NCI-H187 (cell line): ENCODE measurements at regions not wholly inside any gene's neighbourhood (a gene's known extent, or its start where the extent isn't known, plus 50 kb on each side); places are given as distances from the start of the nearest gene placed in this dataset.
A peak's percentile ranks its signal among the peaks of the same experiment; 100 is the strongest.
"Not testable (repeated sequence)": the region's sequence is repeated elsewhere in the genome, so short reads cannot be mapped to it uniquely, and the experiment has no call there.

Experiments used
- DNase-seq, 2 experiments: peaks; one replicate each; lab custom pipeline; 2025; lab: John Stamatoyannopoulos, UW

GRCh38 chr4:174400603-174401302 lies 117.0 kb downstream of the CEP44 start:
- peak; percentile 9 to 36 for DNase-seq

DNA sequence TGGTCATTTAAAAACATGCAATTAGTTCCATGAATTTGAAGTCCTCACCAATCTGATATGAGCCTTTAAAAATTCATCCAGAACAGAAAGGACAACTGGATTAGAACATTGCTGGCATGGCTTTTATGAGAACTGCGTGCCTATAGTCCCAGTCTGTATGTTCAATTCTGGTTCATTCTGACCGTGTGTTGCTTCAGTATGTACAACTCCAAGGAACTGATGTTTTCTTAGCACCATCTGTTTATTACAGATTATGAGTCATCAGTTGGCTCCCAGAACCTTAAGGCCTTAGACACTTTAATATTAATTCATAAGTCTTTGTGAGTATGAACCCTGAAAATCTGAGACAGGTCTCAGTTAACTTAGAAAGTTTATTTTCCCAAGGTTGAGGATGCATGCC lies 115.0 kb downstream of the CEP44 start:
- no peak for DNase-seq

DNA sequence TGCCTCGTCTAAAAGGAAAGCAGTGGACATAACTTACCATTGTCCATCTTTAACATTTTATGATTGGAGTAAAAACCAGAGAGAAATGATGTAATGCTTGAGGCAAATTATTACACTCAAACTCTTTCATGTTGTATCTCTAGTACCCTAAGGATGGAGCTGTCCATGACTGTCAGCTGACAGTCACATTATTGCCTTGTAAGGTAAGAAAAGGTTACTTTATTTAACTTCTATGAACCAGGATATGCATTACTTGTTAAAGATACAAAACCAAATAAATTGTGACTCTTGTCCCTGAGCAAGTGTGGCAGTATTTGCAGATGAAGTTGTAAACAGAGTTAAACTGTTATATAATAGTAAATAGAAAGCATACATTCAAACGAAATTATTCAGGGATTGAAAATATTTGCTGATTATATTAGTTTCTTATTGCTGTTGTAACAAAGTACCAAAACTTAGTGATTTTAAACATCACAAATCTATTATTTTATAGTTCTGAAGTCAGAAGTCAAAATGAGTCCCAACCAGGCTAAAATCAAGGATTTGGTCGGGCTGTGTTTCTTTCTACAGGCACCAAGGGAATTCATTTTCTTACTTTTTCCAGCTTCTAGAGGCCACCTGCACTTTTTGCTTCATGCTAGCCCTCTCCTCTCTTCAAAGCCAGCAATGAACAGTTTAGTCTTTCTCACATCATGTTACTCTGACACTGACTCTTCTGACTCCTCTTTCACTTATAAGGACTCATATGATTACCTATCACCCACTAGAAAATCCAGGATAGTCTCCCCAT lies 113.8 kb downstream of the CEP44 start:
- no peak for DNase-seq

DNA sequence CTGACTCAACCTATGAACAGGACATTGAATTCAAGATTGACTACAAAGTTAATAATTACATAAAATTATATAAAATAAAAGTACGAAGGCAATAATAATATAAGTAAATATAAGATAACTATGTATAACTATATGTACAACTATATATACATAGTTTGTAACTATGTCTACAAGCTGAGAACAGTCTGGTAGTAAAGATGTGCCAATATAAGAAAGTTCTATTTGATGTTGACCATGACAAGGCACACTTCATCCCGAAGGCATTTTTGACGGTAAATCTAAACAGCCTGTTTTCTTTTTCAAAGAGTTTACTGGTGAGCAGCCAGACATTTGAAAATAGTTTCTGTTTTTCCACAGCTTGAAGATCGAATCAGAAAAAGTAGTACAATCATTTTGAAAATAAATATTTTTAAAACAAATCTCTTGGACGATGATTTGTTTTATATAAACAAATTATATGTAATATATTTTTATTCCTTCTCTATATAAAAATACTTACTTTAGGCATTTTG lies 112.9 kb downstream of the CEP44 start:
- no peak for DNase-seq

- DNase-seq, result no peak
Observed at GRCh38 chr4:174394915-174395314, 111.2 kb downstream of the CEP44 start.

DNA sequence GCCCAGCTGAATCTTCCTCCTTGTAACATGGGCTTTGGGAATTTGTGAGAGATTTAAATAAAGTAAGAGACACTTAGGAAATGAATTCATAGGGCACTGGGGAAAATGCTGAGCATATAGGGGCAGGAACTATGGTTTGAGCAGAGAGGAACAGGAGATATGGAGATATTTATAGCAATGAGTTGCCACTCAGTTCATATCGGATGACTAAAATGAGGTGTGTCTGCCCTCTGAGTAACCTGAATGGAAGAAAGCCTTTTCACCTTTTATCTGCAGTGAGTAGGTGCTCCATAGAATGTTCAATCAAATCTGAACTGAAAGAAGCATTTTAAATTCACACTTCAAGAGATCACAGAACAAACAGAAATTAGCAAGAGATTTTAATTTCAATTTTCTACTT lies 105.7 kb downstream of the CEP44 start:
- DNase-seq, result no peak

- no peak for DNase-seq
Observed at GRCh38 chr4:174388461-174389145, 104.9 kb downstream of the CEP44 start.

- no peak for DNase-seq
Observed at GRCh38 chr4:174387721-174388120, 104.0 kb downstream of the CEP44 start.

DNA sequence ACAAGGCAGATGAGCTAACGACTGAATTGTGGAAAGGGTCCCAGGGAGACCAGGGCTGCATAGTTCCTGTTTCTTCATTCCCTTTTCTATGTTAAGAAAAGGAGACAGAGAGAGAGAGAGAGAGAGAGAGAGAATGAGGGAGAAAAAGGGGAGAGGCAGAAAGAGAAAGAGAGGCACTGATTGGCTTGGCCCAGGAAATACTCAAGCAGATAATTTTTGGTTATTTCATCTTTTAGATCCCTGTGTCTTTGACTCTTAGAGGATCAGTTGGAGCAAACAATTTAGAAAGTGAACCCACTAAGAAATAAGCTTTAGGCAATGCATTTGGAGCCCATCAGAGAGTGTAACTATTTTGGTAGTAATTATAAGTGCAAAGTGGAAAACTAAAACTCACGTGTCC lies 103.4 kb downstream of the CEP44 start:
- DNase-seq, result no peak

- DNase-seq, result no peak
Observed at GRCh38 chr4:174383783-174384182, 100.1 kb downstream of the CEP44 start.

DNA sequence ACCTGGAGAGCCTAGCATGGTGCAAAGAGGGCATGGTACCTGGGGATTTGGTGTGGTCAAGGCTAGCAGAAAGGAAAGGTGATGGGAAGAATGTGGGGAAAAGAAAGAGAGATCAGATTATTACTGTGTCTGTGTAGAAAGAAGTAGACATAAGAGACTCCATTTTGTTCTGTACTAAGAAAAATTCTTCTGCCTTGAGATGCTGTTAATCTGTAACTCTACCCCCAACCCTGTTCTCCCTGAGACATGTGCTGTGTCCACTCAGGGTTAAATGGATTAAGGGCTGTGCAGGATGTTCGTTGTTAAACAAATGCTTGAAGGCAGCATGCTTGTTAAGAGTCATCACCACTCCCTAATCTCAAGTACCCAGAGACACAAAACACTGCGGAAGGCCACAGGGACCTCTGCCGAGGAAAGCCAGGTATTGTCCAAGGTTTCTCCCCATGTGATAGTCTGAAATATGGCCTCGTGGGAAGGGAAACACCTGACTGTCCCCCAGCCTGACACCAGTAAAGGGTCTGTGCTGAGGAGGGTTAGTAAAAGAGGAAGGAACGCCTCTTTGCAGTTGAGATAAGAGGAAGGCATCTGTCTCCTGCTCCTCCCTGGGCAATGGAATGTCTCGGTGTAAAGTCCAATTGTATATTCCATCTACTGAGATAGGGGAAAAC lies 99.4 kb downstream of the CEP44 start:
- DNase-seq, result not testable (repeated sequence)
